Neural cell (in vitro differentiated cells): ENCODE measurements at regions not wholly inside any gene's neighbourhood (a gene's known extent, or its start where the extent isn't known, plus 50 kb on each side); places are given as distances from the start of the nearest gene placed in this dataset.

Experiments
- H2AFZ ChIP-seq: fragments of 200-600, 300-800 bp; sonication (generic), shearing (Covaris generic); 2 replicates; pipeline ENCODE4 v1.6.0; 2014; ENCODE audit warnings: low read depth, mild to moderate bottlenecking, antibody characterized with exemption, low read length, moderate library complexity
- H3F3A ChIP-seq: fragments of 200-600 bp; shearing (Covaris generic); 2 replicates; pipeline ENCODE4 v1.6.1; 2016; ENCODE audit warnings: mild to moderate bottlenecking, moderate library complexity, mixed read lengths, antibody characterized with exemption, low read length; ENCODE audit not compliant: insufficient read depth, poor library complexity, severe bottlenecking
- H3K27ac ChIP-seq: fragments of 200-600, 300-800 bp; sonication (generic), shearing (Covaris generic); 2 replicates; pipeline ENCODE4 v1.5.1; 2014; ENCODE audit warnings: mild to moderate bottlenecking, low read length, moderate library complexity
- H3K27me3 ChIP-seq: fragments of 300-800, 200-600 bp; sonication (generic), shearing (Covaris generic); 2 replicates; pipeline ENCODE4 v1.6.0; 2014; ENCODE audit warnings: mild to moderate bottlenecking, low read depth, low read length, moderate library complexity; ENCODE audit not compliant: insufficient read depth
- H3K36me3 ChIP-seq: fragments of 300-800, 200-600 bp; sonication (generic), shearing (Covaris generic); 2 replicates; pipeline ENCODE4 v1.5.1; 2014; ENCODE audit warnings: mild to moderate bottlenecking, antibody characterized with exemption, low read length, moderate library complexity; ENCODE audit not compliant: insufficient read depth
- H3K4me2 ChIP-seq: fragments of 300-800, 200-600 bp; sonication (generic), shearing (Covaris generic); 2 replicates; pipeline ENCODE4 v1.6.0; 2014; ENCODE audit warnings: mild to moderate bottlenecking, low read length
- H3K4me3 ChIP-seq: fragments of 300-800, 200-600 bp; sonication (generic), shearing (Covaris generic); 2 replicates; pipeline ENCODE4 v1.5.1; 2014; ENCODE audit warnings: mild to moderate bottlenecking, low read length, moderate library complexity
- H3K79me2 ChIP-seq: fragments of 200-600 bp; shearing (Covaris generic); replicated peaks from 2 replicates; pipeline ENCODE4 v1.6.0; 2014; ENCODE audit warnings: mild to moderate bottlenecking, low read length, moderate library complexity; ENCODE audit not compliant: insufficient read depth
- H3K9ac ChIP-seq: fragments of 300-800, 200-600 bp; sonication (generic), shearing (Covaris generic); 2 replicates; pipeline ENCODE4 v1.6.1; 2016; ENCODE audit warnings: mild to moderate bottlenecking, low read length, mixed read lengths
- H3K9me2 ChIP-seq: fragments of 200-600 bp; shearing (Covaris generic); 2 replicates; pipeline ENCODE4 v1.6.1; 2016; ENCODE audit warnings: mild to moderate bottlenecking, low read length, mixed read lengths; ENCODE audit not compliant: insufficient read depth
- H3K9me3 ChIP-seq: fragments of 200-600, 300-800 bp; sonication (generic), shearing (Covaris generic); 2 replicates; pipeline ENCODE4 v1.6.1; 2016; ENCODE audit warnings: mild to moderate bottlenecking, mixed run types, low read length, moderate library complexity, mixed read lengths
- H4K20me1 ChIP-seq: fragments of 200-600 bp; shearing (Covaris generic); 2 replicates; pipeline ENCODE4 v1.6.1; 2016; ENCODE audit warnings: mild to moderate bottlenecking, mixed run types; ENCODE audit not compliant: insufficient read depth
- EP300 ChIP-seq: fragments of 450-650 bp; conservative IDR thresholded peaks from 2 replicates; pipeline ENCODE4 v1.6.1; 2014; ENCODE audit warnings: antibody characterized with exemption, mild to moderate bottlenecking, moderate library complexity; ENCODE audit not compliant: poor library complexity, severe bottlenecking
- EZH2 ChIP-seq: fragments of 200-600, 300-800 bp; shearing (Covaris generic), sonication (generic); IDR thresholded peaks from 2 replicates; pipeline ENCODE4 v1.6.1; 2014; ENCODE audit warnings: antibody characterized with exemption, low read length, borderline replicate concordance, mild to moderate bottlenecking; ENCODE audit not compliant: insufficient read depth, poor library complexity, severe bottlenecking
- MXI1 ChIP-seq: fragments of 450-650 bp; conservative IDR thresholded peaks from 2 replicates; pipeline ENCODE4 v1.6.1; 2014; ENCODE audit warnings: antibody characterized with exemption, mild to moderate bottlenecking; ENCODE audit not compliant: poor library complexity, severe bottlenecking
- POLR2AphosphoS5 ChIP-seq: IDR thresholded peaks from 2 replicates; pipeline ENCODE4 v1.6.1; 2012
- RAD21 ChIP-seq: fragments of 450-650 bp; conservative IDR thresholded peaks from 2 replicates; pipeline ENCODE4 v1.6.1; 2014; ENCODE audit warnings: antibody characterized with exemption, mild to moderate bottlenecking, moderate library complexity
- SMC3 ChIP-seq: fragments of 450-650 bp; conservative IDR thresholded peaks from 2 replicates; pipeline ENCODE4 v1.6.1; 2014; ENCODE audit warnings: antibody characterized with exemption, mild to moderate bottlenecking, moderate library complexity; ENCODE audit not compliant: poor library complexity
- TAF1 ChIP-seq: IDR thresholded peaks from 2 replicates; pipeline ENCODE4 v1.6.1; 2012; ENCODE audit warnings: low read depth
- TF ChIP-seq, protein P1 (sequence below): IDR thresholded peaks from 2 replicates; pipeline ENCODE4 v1.6.1; 2012; ENCODE audit warnings: borderline replicate concordance
- TF ChIP-seq, protein P2 (sequence below): fragments of 450-650 bp; IDR thresholded peaks from 2 replicates; pipeline ENCODE4 v1.5.1; 2014; ENCODE audit warnings: antibody characterized with exemption, mild to moderate bottlenecking, moderate library complexity; ENCODE audit not compliant: poor library complexity, severe bottlenecking

DNA sequence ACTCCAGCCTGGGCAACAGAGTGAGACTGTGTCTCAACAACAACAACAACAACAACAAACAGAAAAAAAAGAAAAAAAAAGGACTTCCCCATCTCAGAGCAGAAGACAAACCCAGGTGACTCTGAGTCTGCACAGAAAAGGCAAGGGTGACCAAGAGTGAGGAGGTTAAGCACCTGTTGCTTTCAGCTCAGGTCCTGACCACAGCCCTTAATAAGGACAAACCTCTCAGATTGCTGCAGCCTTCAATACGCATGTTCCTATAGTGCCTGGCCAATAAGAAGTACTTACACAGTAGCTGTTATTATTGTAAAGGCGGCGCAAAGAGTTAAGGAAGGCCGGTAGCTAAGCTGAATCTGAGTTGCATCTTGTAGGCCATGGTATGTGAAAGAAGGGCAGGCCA is 102.3 kb upstream of the MSX2 start:
- H3K9me2 ChIP-seq, result no peaks in the 10 kb centered on the region
- no peaks in the 10 kb centered on the region for H3K27me3 ChIP-seq
- H3K79me2 ChIP-seq, result no peaks in the 10 kb centered on the region
- H3K4me3 ChIP-seq, result no peak overlapping the region
- no peaks in the 10 kb centered on the region for H3K36me3 ChIP-seq
- no peaks in the 10 kb centered on the region for H4K20me1 ChIP-seq
- no peak overlapping the region for H3K4me2 ChIP-seq
- H3K9me3 ChIP-seq, result no peaks in the 10 kb centered on the region
- no peak overlapping the region for H3K9ac ChIP-seq
- no peaks in the 10 kb centered on the region for H3F3A ChIP-seq
- TF ChIP-seq SMC3 (no peak), EZH2 (no peak), MXI1 (no peak), RAD21 (no peak), EP300 (no peak), TAF1 (no peak), POLR2AphosphoS5 (no peak)
- TF ChIP-seq, protein P1, sequence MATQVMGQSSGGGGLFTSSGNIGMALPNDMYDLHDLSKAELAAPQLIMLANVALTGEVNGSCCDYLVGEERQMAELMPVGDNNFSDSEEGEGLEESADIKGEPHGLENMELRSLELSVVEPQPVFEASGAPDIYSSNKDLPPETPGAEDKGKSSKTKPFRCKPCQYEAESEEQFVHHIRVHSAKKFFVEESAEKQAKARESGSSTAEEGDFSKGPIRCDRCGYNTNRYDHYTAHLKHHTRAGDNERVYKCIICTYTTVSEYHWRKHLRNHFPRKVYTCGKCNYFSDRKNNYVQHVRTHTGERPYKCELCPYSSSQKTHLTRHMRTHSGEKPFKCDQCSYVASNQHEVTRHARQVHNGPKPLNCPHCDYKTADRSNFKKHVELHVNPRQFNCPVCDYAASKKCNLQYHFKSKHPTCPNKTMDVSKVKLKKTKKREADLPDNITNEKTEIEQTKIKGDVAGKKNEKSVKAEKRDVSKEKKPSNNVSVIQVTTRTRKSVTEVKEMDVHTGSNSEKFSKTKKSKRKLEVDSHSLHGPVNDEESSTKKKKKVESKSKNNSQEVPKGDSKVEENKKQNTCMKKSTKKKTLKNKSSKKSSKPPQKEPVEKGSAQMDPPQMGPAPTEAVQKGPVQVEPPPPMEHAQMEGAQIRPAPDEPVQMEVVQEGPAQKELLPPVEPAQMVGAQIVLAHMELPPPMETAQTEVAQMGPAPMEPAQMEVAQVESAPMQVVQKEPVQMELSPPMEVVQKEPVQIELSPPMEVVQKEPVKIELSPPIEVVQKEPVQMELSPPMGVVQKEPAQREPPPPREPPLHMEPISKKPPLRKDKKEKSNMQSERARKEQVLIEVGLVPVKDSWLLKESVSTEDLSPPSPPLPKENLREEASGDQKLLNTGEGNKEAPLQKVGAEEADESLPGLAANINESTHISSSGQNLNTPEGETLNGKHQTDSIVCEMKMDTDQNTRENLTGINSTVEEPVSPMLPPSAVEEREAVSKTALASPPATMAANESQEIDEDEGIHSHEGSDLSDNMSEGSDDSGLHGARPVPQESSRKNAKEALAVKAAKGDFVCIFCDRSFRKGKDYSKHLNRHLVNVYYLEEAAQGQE, result no peak
- TF ChIP-seq, protein P2, sequence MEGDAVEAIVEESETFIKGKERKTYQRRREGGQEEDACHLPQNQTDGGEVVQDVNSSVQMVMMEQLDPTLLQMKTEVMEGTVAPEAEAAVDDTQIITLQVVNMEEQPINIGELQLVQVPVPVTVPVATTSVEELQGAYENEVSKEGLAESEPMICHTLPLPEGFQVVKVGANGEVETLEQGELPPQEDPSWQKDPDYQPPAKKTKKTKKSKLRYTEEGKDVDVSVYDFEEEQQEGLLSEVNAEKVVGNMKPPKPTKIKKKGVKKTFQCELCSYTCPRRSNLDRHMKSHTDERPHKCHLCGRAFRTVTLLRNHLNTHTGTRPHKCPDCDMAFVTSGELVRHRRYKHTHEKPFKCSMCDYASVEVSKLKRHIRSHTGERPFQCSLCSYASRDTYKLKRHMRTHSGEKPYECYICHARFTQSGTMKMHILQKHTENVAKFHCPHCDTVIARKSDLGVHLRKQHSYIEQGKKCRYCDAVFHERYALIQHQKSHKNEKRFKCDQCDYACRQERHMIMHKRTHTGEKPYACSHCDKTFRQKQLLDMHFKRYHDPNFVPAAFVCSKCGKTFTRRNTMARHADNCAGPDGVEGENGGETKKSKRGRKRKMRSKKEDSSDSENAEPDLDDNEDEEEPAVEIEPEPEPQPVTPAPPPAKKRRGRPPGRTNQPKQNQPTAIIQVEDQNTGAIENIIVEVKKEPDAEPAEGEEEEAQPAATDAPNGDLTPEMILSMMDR, result no peak
- no peak overlapping the region for H2AFZ ChIP-seq
- H3K27ac ChIP-seq, result no peak overlapping the region

DNA sequence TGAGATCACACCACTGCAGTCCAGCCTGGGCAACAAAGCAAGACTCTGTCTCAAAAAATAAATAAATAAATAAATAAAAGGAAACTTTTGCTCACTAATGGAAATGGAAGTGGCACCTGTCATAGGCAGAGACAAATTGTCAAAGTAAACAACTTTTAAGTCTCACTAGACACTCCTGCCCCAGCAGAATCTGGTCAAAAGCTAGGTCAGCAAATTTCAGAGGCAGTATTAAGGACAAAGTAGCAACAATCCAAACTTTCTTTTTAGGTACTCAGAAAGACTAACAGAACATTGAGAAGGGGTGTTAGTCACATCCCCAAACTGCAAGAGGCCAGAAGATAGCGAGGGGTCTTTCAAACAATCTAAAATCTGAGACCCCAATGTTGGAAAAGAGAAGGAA is 101.4 kb upstream of the MSX2 start:
- no peak overlapping the region for H3K4me2 ChIP-seq
- H3K9me3 ChIP-seq, result no peaks in the 10 kb centered on the region
- no peak for TF ChIP-seq RAD21
- TF ChIP-seq, protein P1, result no peak
- TF ChIP-seq TAF1, result no peak
- TF ChIP-seq MXI1, result no peak
- TF ChIP-seq SMC3, result no peak
- TF ChIP-seq POLR2AphosphoS5, result no peak
- TF ChIP-seq, protein P2, result no peak
- no peak for TF ChIP-seq EP300
- no peak for TF ChIP-seq EZH2
- H3K9ac ChIP-seq, result no peak overlapping the region
- no peaks in the 10 kb centered on the region for H3K79me2 ChIP-seq
- H3K4me3 ChIP-seq, result no peak overlapping the region
- H3K27ac ChIP-seq, result no peak overlapping the region
- no peaks in the 10 kb centered on the region for H3F3A ChIP-seq
- no peaks in the 10 kb centered on the region for H4K20me1 ChIP-seq
- no peak overlapping the region for H2AFZ ChIP-seq
- no peaks in the 10 kb centered on the region for H3K27me3 ChIP-seq
- H3K9me2 ChIP-seq, result no peaks in the 10 kb centered on the region
- H3K36me3 ChIP-seq, result no peaks in the 10 kb centered on the region
